MCF 10A (cell line): ENCODE measurements at regions not wholly inside any gene's neighbourhood (a gene's known extent, or its start where the extent isn't known, plus 50 kb on each side); places are given as distances from the start of the nearest gene placed in this dataset.

Experiments used
- BruUV-seq: library from RNA; stranded (reverse); fragments of 400-500 nt; replicated peaks from 2 replicates; lab custom pipeline; 2021; lab: Mats Ljungman, UMichigan
- CTCF ChIA-PET: fragments of 300-600 bp; sonication (Branson Sonifier 250); formaldehyde crosslinking; extraction: SDS; loops from one replicate; lab custom pipeline; 2021; ENCODE audit warnings: antibody characterized with exemption, inconsistent platforms; lab: Yijun Ruan, JAX
- POLR2A ChIA-PET: fragments of 300-600, 350-650 bp; sonication (Branson Sonifier 250); formaldehyde crosslinking; extraction: SDS; loops from one replicate; lab custom pipeline; 2020; ENCODE audit warnings: antibody characterized with exemption, inconsistent platforms; lab: Yijun Ruan, JAX
- DNase-seq: peaks from one replicate; pipeline ENCODE4 v3.0.0-alpha.2; 2018; ENCODE audit not compliant: unreplicated experiment
- H3K27ac Mint-ChIP-seq: one replicate; pipeline ENCODE4 v1.8.0; 2022; ENCODE audit warnings: mild to moderate bottlenecking, low read depth, mixed read lengths; ENCODE audit not compliant: unreplicated experiment
- H3K27me3 Mint-ChIP-seq: one replicate; pipeline ENCODE4 v1.8.0; 2022; ENCODE audit warnings: mixed read lengths; ENCODE audit not compliant: insufficient read depth, unreplicated experiment
- H3K36me3 Mint-ChIP-seq: one replicate; pipeline ENCODE4 v1.8.0; 2022; ENCODE audit warnings: mild to moderate bottlenecking, moderate library complexity, mixed read lengths; ENCODE audit not compliant: insufficient read depth, unreplicated experiment
- H3K4me1 Mint-ChIP-seq: one replicate; pipeline ENCODE4 v1.8.0; 2022; ENCODE audit warnings: mixed read lengths; ENCODE audit not compliant: insufficient read depth, unreplicated experiment
- H3K4me3 Mint-ChIP-seq: one replicate; pipeline ENCODE4 v1.8.0; 2022; ENCODE audit warnings: mild to moderate bottlenecking, moderate library complexity, mixed read lengths; ENCODE audit not compliant: unreplicated experiment
- H3K9me3 Mint-ChIP-seq: one replicate; pipeline ENCODE4 v1.8.0; 2022; ENCODE audit warnings: mixed read lengths; ENCODE audit not compliant: unreplicated experiment
- CTCF ChIP-seq: fragments of 200-600 bp; IDR thresholded peaks from one replicate; pipeline ENCODE4 v1.8.0; 2022; ENCODE audit warnings: antibody characterized with exemption, mild to moderate bottlenecking; ENCODE audit not compliant: unreplicated experiment
- intact Hi-C: fragments of 100-400 bp; cut with micrococcal nuclease; formaldehyde crosslinking; loops from 2 replicates; pipeline ENCODE4 v1.14.1; 2022

- no peaks in the 10 kb centered on the region for H3K27me3 Mint-ChIP-seq
- POLR2A ChIA-PET: no interaction called here
- no peak for TF ChIP-seq CTCF
- no peaks in the 10 kb centered on the region for H3K4me1 Mint-ChIP-seq
- H3K9me3 Mint-ChIP-seq: peaks cover 8% of the 10 kb centered on the region
- CTCF ChIA-PET: interaction anchor here (0.6 to 0.7 kb wide), 2 partner anchors 38 to 92 kb away, joined by 3 to 4 read pairs; no protein-coding TSS in a partner anchor
- no peak overlapping the region for H3K27ac Mint-ChIP-seq
- intact Hi-C loops: no loop called here
- BruUV-seq: no TSS peak
- no peak overlapping the region for H3K4me3 Mint-ChIP-seq
- peak; percentile 24 for DNase-seq
- no peaks in the 10 kb centered on the region for H3K36me3 Mint-ChIP-seq
These were observed 555.2 kb upstream of the PCDH10 start for GRCh38 chr4:132593717-132594400.

- intact Hi-C loops: no loop called here
- Mint-ChIP-seq H3K36me3 (no peaks in the 10 kb centered on the region), H3K27me3 (no peaks in the 10 kb centered on the region), H3K27ac (no peak overlapping the region), H3K4me3 (no peak overlapping the region), H3K9me3 (peaks cover 8% of the 10 kb centered on the region), H3K4me1 (no peaks in the 10 kb centered on the region)
- ChIA-PET CTCF (no interaction called here), POLR2A (no interaction called here)
- no TSS peak for BruUV-seq
- TF ChIP-seq CTCF: no peak
- DNase-seq: no peak
These were observed 552.9 kb upstream of the PCDH10 start for GRCh38 chr4:132596186-132596585.

GRCh38 chr4:132605551-132605950 is 543.5 kb upstream of the PCDH10 start:
- Mint-ChIP-seq H3K4me3 (no peak overlapping the region), H3K27ac (no peak overlapping the region), H3K9me3 (no peaks in the 10 kb centered on the region), H3K4me1 (no peaks in the 10 kb centered on the region), H3K36me3 (no peaks in the 10 kb centered on the region), H3K27me3 (no peaks in the 10 kb centered on the region)
- no peak for DNase-seq
- intact Hi-C loops: no loop called here
- TF ChIP-seq CTCF: no peak
- no TSS peak for BruUV-seq
- CTCF ChIA-PET: no interaction called here
- POLR2A ChIA-PET: no interaction called here

- no peaks in the 10 kb centered on the region for H3K4me1 Mint-ChIP-seq
- CTCF ChIA-PET: interaction anchor here (0.6 to 1.1 kb wide), 3 partner anchors 53 to 345 kb away, joined by 3 read pairs; no protein-coding TSS in a partner anchor
- H3K27me3 Mint-ChIP-seq: no peaks in the 10 kb centered on the region
- peak; percentile 43 for TF ChIP-seq CTCF
- no peak overlapping the region for H3K27ac Mint-ChIP-seq
- H3K4me3 Mint-ChIP-seq: no peak overlapping the region
- POLR2A ChIA-PET: no interaction called here
- no TSS peak for BruUV-seq
- H3K36me3 Mint-ChIP-seq: no peaks in the 10 kb centered on the region
- peaks cover 8% of the 10 kb centered on the region for H3K9me3 Mint-ChIP-seq
- DNase-seq: peak; percentile 9
- intact Hi-C loops: loop anchor here (2.0 to 10.0 kb wide), 2 partner anchors 110 to 1522 kb away; no protein-coding TSS in a partner anchor
These were observed 534.4 kb upstream of the PCDH10 start for GRCh38 chr4:132614682-132615081.
